IMR-90 (cell line): ENCODE measurements at regions not wholly inside any gene's neighbourhood (a gene's known extent, or its start where the extent isn't known, plus 50 kb on each side); places are given as distances from the start of the nearest gene placed in this dataset.

Experiments
- ATAC-seq: fragments of 200-7000 bp; cut with Tn5 transposase; 2 replicates; pipeline ENCODE4 v1.9.1; 2020; ENCODE audit warnings: low read depth, mild to moderate bottlenecking, moderate library complexity
- BruUV-seq: library from RNA; stranded (reverse); fragments of 400-500 nt; replicated peaks from 2 replicates; lab custom pipeline; 2021; lab: Mats Ljungman, UMichigan
- CTCF ChIA-PET: fragments of 300-600 bp; formaldehyde crosslinking; extraction: SDS; loops from one replicate; lab custom pipeline; 2021; ENCODE audit warnings: antibody characterized with exemption; lab: Yijun Ruan, JAX
- POLR2A ChIA-PET: fragments of 300-600 bp; sonication (Branson Sonifier 250); formaldehyde crosslinking; loops from one replicate; lab custom pipeline; 2022; ENCODE audit warnings: antibody characterized with exemption; ENCODE audit not compliant: unreplicated experiment; lab: Charles Lee
- DNase-seq: peaks from one replicate; pipeline ENCODE4 v3.0.0; 2013
- H2AFZ ChIP-seq: replicated peaks from 2 replicates; pipeline ENCODE3; 2013; ENCODE audit warnings: low read length, mild to moderate bottlenecking; ENCODE audit not compliant: poor library complexity
- H2AK5ac ChIP-seq: 2 replicates; pipeline ENCODE4 v1.6.1; 2013; ENCODE audit warnings: low read depth, low read length, inconsistent platforms
- H2AK9ac ChIP-seq: replicated peaks from 2 replicates; pipeline ENCODE3; 2013; ENCODE audit warnings: mild to moderate bottlenecking, low read depth, low read length, moderate library complexity; ENCODE audit not compliant: poor library complexity
- H2BK120ac ChIP-seq: 2 replicates; pipeline ENCODE4 v1.6.1; 2013; ENCODE audit warnings: low read depth, low read length, inconsistent platforms
- H2BK15ac ChIP-seq: 3 replicates; pipeline ENCODE4 v1.6.1; 2013; ENCODE audit warnings: low read depth, low read length, inconsistent platforms
- H2BK20ac ChIP-seq: 2 replicates; pipeline ENCODE4 v1.6.1; 2013; ENCODE audit warnings: low read depth, mild to moderate bottlenecking, inconsistent platforms, low read length, moderate library complexity
- H2BK5ac ChIP-seq: 2 replicates; pipeline ENCODE4 v1.6.1; 2013; ENCODE audit warnings: mild to moderate bottlenecking, low read depth, low read length, inconsistent platforms; ENCODE audit not compliant: poor library complexity, severe bottlenecking
- H3K14ac ChIP-seq: replicated peaks from 2 replicates; pipeline ENCODE4 v1.6.1; 2013; ENCODE audit warnings: low read depth, low read length, inconsistent platforms
- H3K18ac ChIP-seq: 2 replicates; pipeline ENCODE4 v1.6.1; 2013; ENCODE audit warnings: low read depth, low read length, control low read depth
- H3K23ac ChIP-seq: 2 replicates; pipeline ENCODE4 v1.6.1; 2013; ENCODE audit warnings: low read depth, low read length, inconsistent platforms
- H3K27ac ChIP-seq: 2 replicates; pipeline ENCODE4 v1.5.1; 2013; ENCODE audit warnings: mild to moderate bottlenecking, control low read depth, low read length; ENCODE audit not compliant: insufficient read depth
- H3K27me3 ChIP-seq: 2 replicates; pipeline ENCODE4 v1.6.1; 2013; ENCODE audit warnings: low read length; ENCODE audit not compliant: control insufficient read depth, insufficient read depth
- H3K36me3 ChIP-seq: 2 replicates; pipeline ENCODE4 v1.6.1; 2013; ENCODE audit warnings: low read length, mixed read lengths; ENCODE audit not compliant: control insufficient read depth, insufficient read depth
- H3K4ac ChIP-seq: 2 replicates; pipeline ENCODE4 v1.6.1; 2013; ENCODE audit warnings: low read depth, low read length, inconsistent platforms
- H3K4me1 ChIP-seq: 2 replicates; pipeline ENCODE4 v1.6.1; 2013; ENCODE audit warnings: low read length, mixed read lengths; ENCODE audit not compliant: control insufficient read depth, insufficient read depth
- H3K4me2 ChIP-seq: 2 replicates; pipeline ENCODE4 v1.6.1; 2013; ENCODE audit warnings: low read depth, mild to moderate bottlenecking, control low read depth, low read length, moderate library complexity
- H3K4me3 ChIP-seq: 2 replicates; pipeline ENCODE4 v1.5.1; 2013; ENCODE audit warnings: low read depth, mild to moderate bottlenecking, control low read depth, low read length, moderate library complexity; ENCODE audit not compliant: insufficient read depth
- H3K56ac ChIP-seq: 2 replicates; pipeline ENCODE4 v1.6.1; 2013; ENCODE audit warnings: low read length, inconsistent platforms; ENCODE audit not compliant: insufficient read depth; ENCODE audit errors: extremely low read depth
- H3K79me1 ChIP-seq, 2 experiments: 2 replicates each; pipeline ENCODE4 v1.6.1; 2013; ENCODE audit warnings: low read length in 2 of 2, inconsistent platforms in 1 of 2, low read depth in 1 of 2
- H3K9ac ChIP-seq: 2 replicates; pipeline ENCODE4 v1.6.1; 2013; ENCODE audit warnings: low read depth, low read length, control low read depth
- H3K9me1 ChIP-seq: 2 replicates; pipeline ENCODE4 v1.6.1; 2013; ENCODE audit warnings: low read length, inconsistent platforms; ENCODE audit not compliant: insufficient read depth
- H3K9me3 ChIP-seq: 2 replicates; pipeline ENCODE4 v1.6.1; 2013; ENCODE audit warnings: low read length; ENCODE audit not compliant: control insufficient read depth, insufficient read depth
- H4K20me1 ChIP-seq: 2 replicates; pipeline ENCODE4 v1.6.1; 2013; ENCODE audit warnings: low read length, inconsistent platforms; ENCODE audit not compliant: insufficient read depth
- H4K5ac ChIP-seq: 2 replicates; pipeline ENCODE4 v1.6.1; 2013; ENCODE audit warnings: mild to moderate bottlenecking, low read depth, low read length, control low read depth
- H4K8ac ChIP-seq, 2 experiments: 2 replicates each; pipeline ENCODE4 v1.6.1; 2013; ENCODE audit warnings: low read depth in 2 of 2, low read length in 2 of 2, control low read depth in 1 of 2, inconsistent platforms in 1 of 2
- H4K91ac ChIP-seq: 2 replicates; pipeline ENCODE4 v1.6.1; 2013; ENCODE audit warnings: low read depth, low read length, inconsistent platforms; ENCODE audit not compliant: insufficient read depth
- BHLHE40 ChIP-seq: fragments of 150-350 bp; IDR thresholded peaks from 2 replicates; pipeline ENCODE4 v1.6.1; 2016; ENCODE audit warnings: mild to moderate bottlenecking, low read depth, low read length
- FOS ChIP-seq: fragments of 150-350 bp; IDR thresholded peaks from 2 replicates; pipeline ENCODE4 v1.6.1; 2016; ENCODE audit warnings: low read depth, low read length
- MAFK ChIP-seq: IDR thresholded peaks from 2 replicates; pipeline ENCODE4 v1.6.1; 2012; ENCODE audit warnings: low read depth, low read length, improper control_type of control experiment
- POLR2A ChIP-seq: IDR thresholded peaks from 2 replicates; pipeline ENCODE4 v1.6.1; 2012; ENCODE audit warnings: mild to moderate bottlenecking, low read depth, low read length
- WGBS, 2 experiments: methylation state at CpG; one replicate each; pipeline versions ENCODE4 v1.1.5 to v1.1.7; 2013; ENCODE audit warnings: missing lambda C conversion rate in 2 of 2; ENCODE audit not compliant: insufficient read length in 1 of 2; ENCODE audit errors: extremely low coverage in 2 of 2; 5-methylcytosine and 5-hydroxymethylcytosine counted together
- dilution Hi-C: fragments of 300-500 bp; cut with HindIII; formaldehyde crosslinking; loops from one replicate; pipeline ENCODE4 v1.14.3; 2018; ENCODE audit warnings: low sequenced_read_pairs; ENCODE audit not compliant: unreplicated experiment
- in situ Hi-C: fragments of 300-500 bp; cut with MboI; formaldehyde crosslinking; loops from 3 replicates; pipeline ENCODE4 v1.14.3; 2019; ENCODE audit warnings: low sequenced_read_pairs, inconsistent platforms, mixed read lengths
- intact Hi-C: fragments of 100-400 bp; cut with micrococcal nuclease; formaldehyde crosslinking; loops from 2 replicates; pipeline ENCODE4 v1.10.0; 2022
- TF ChIP-seq, protein P1 (sequence below): fragments of 150-350 bp; IDR thresholded peaks from 2 replicates; pipeline ENCODE4 v1.6.1; 2017; ENCODE audit warnings: mild to moderate bottlenecking, antibody characterized with exemption, low read length, low read depth

- ATAC-seq (no peak), DNase-seq (no peak)
- Histone ChIP-seq H4K20me1 (no peaks in the 10 kb centered on the region), H2AK5ac (no peak overlapping the region), H2BK15ac (no peak overlapping the region), H2BK5ac (no peak overlapping the region), H3K9ac (no peak overlapping the region), H2BK20ac (no peak overlapping the region), H3K14ac (no peak overlapping the region), H3K18ac (no peak overlapping the region), H3K36me3 (no peaks in the 10 kb centered on the region), H3K4me3 (no peak overlapping the region), H3K9me3 (no peaks in the 10 kb centered on the region), H3K27me3 (peaks cover 65% of the 10 kb centered on the region), H2AK9ac (no peak overlapping the region), H3K9me1 (no peaks in the 10 kb centered on the region), H3K4me2 (no peak overlapping the region), H3K56ac (no peak overlapping the region), H4K8ac (no peak overlapping the region), H2BK120ac (no peak overlapping the region), H3K4ac (no peak overlapping the region), H3K23ac (no peak overlapping the region), H2AFZ (no peak overlapping the region), H3K27ac (no peak overlapping the region), H3K4me1 (no peaks in the 10 kb centered on the region; the same call in 1 of the 2 replicates), H4K91ac (no peak overlapping the region), H4K5ac (no peak overlapping the region), H3K79me1 (no peaks in the 10 kb centered on the region)
- WGBS, 2 experiments, result no CpG with 5 or more reads among the region's 6 CpGs
- BruUV-seq, result no TSS peak
- dilution Hi-C loops (no loop called here), in situ Hi-C loops (no loop called here), intact Hi-C loops (loop anchor here (10.0 kb wide), 1 partner anchor 308 kb away; the partner anchor contains the start of gene PBX3)
- TF ChIP-seq MAFK (no peak), BHLHE40 (no peak), FOS (no peak), POLR2A (no peak)
- TF ChIP-seq, protein P1, sequence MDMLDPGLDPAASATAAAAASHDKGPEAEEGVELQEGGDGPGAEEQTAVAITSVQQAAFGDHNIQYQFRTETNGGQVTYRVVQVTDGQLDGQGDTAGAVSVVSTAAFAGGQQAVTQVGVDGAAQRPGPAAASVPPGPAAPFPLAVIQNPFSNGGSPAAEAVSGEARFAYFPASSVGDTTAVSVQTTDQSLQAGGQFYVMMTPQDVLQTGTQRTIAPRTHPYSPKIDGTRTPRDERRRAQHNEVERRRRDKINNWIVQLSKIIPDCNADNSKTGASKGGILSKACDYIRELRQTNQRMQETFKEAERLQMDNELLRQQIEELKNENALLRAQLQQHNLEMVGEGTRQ, result no peak
- ChIA-PET CTCF (no interaction called here), POLR2A (no interaction called here)
These were observed 273.8 kb upstream of the MVB12B start for GRCh38 chr9:126052791-126053190.
